ENCODE measurements at regions not wholly inside any gene's neighbourhood (a gene's known extent, or its start where the extent isn't known, plus 50 kb on each side); places are given as distances from the start of the nearest gene placed in this dataset.
A peak's percentile ranks its signal among the peaks of the same experiment; 100 is the strongest.
"Not testable (repeated sequence)": the region's sequence is repeated elsewhere in the genome, so short reads cannot be mapped to it uniquely, and the experiment has no call there.

GRCh38 chr13:97520061-97520460 lies 86.1 kb downstream of the RAP2A start:
- DNase-seq = no peak

- DNase-seq = no peak
Observed at GRCh38 chr13:97520866-97521265, 86.9 kb downstream of the RAP2A start.

- DNase-seq = peak; percentile 4
Observed at GRCh38 chr13:97521726-97522125, 87.8 kb downstream of the RAP2A start.

GRCh38 chr13:97522243-97522642 lies 88.3 kb downstream of the RAP2A start:
- no peak for DNase-seq

- DNase-seq = no peak
Observed at GRCh38 chr13:97526556-97526955, 92.6 kb downstream of the RAP2A start.

GRCh38 chr13:97528518-97528917 lies 94.5 kb downstream of the RAP2A start:
- no peak for DNase-seq

- DNase-seq = no peak
Observed at GRCh38 chr13:97534540-97534939, 100.6 kb downstream of the RAP2A start.

GRCh38 chr13:97535614-97536013 lies 101.6 kb downstream of the RAP2A start:
- DNase-seq = no peak

GRCh38 chr13:97537110-97537509 lies 103.1 kb downstream of the RAP2A start:
- DNase-seq = no peak

GRCh38 chr13:97538203-97538602 lies 104.2 kb downstream of the RAP2A start:
- DNase-seq = no peak

GRCh38 chr13:97539651-97540610 lies 106.0 kb downstream of the RAP2A start:
- no peak for DNase-seq

- DNase-seq = no peak
Observed at GRCh38 chr13:97540696-97541095, 106.7 kb downstream of the RAP2A start.

- DNase-seq = no peak
Observed at GRCh38 chr13:97542102-97542685, 108.2 kb downstream of the RAP2A start.

- DNase-seq = no peak
Observed at GRCh38 chr13:97544031-97544765, 110.2 kb downstream of the RAP2A start.

GRCh38 chr13:97544971-97545499 lies 111.1 kb downstream of the RAP2A start:
- not testable (repeated sequence) for DNase-seq

GRCh38 chr13:97548138-97548537 lies 114.2 kb downstream of the RAP2A start:
- no peak for DNase-seq

- DNase-seq = no peak
Observed at GRCh38 chr13:97548711-97549110, 114.7 kb downstream of the RAP2A start.

GRCh38 chr13:97549201-97549600 lies 115.2 kb downstream of the RAP2A start:
- DNase-seq = no peak

- no peak for DNase-seq
Observed at GRCh38 chr13:97554496-97554895, 120.5 kb downstream of the RAP2A start.

- DNase-seq = no peak
Observed at GRCh38 chr13:97555034-97555433, 121.1 kb downstream of the RAP2A start.

GRCh38 chr13:97559030-97559429 lies 125.1 kb downstream of the RAP2A start:
- no peak for DNase-seq

- DNase-seq = no peak
Observed at GRCh38 chr13:97559981-97560380, 126.0 kb downstream of the RAP2A start.

GRCh38 chr13:97561182-97561581 lies 127.2 kb downstream of the RAP2A start:
- DNase-seq = no peak
